Hindlimb muscle (tissue), 1 donor: ENCODE measurements at regions not wholly inside any gene's neighbourhood (a gene's known extent, or its start where the extent isn't known, plus 50 kb on each side); places are given as distances from the start of the nearest gene placed in this dataset.
"Not testable (repeated sequence)": the region's sequence is repeated elsewhere in the genome, so short reads cannot be mapped to it uniquely, and the experiment has no call there.

Experiments
- DNase-seq: peaks from one replicate; pipeline ENCODE4 v3.0.0-alpha.2; 2013

DNA sequence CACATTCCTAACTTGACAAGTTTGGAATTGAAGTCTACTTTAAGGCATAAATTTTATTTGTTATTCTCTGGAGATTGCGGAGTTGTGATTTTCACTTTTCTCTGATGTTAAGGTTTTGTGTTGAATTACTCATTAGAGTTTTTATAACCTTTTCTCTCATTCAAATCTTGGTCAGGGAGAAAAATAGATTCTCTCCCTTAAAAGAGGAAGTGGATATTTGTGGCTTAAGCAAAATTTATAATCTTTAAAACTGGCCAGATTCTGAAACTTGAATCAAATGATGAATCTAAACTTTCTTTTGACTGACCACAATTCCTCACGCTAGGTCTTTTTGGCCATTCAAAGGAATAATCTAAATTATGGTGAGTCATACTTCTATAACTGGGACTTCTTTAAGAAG is 361.4 kb downstream of the TEX13C start:
- no peak for DNase-seq

DNA sequence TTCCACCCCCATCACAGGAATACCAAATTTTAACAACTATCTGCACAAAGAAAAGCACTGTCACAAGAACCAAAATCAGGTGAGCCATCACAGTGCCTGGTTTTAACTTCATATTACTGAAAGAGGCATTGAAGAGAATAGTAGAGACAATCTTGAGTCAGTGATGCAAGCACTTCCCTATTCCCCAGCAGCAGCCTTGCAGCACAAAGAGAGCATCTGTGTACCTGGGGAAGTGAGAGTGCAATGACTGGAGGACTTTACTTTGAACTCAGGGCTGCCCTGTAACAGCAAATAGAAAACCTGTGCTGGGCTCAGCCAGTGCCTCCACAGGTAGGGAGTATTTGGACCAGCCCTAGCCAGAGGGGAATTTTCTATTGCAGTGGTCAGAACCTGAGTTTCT is 361.8 kb downstream of the TEX13C start:
- no peak for DNase-seq

DNA sequence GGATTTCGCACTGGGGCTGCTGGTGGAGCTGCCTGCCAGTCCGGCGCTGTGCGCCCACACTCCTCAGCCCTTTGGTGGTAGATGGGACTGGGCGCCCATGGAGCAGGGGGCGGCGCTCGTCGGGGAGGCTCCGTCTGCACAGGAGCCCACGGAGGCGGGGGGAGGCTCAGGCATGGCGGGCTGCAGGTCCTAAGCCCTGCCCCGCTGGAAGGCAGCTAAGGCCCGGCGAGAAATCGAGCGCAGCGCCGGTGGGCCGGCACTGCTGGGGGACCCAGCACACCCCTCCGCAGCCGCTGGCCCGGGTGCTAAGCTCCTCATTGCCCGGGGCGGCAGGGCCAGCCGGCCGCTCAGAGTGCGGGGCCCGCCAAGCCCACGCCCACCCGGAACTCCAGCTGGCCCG is 370.9 kb downstream of the TEX13C start:
- DNase-seq, result not testable (repeated sequence)

DNA sequence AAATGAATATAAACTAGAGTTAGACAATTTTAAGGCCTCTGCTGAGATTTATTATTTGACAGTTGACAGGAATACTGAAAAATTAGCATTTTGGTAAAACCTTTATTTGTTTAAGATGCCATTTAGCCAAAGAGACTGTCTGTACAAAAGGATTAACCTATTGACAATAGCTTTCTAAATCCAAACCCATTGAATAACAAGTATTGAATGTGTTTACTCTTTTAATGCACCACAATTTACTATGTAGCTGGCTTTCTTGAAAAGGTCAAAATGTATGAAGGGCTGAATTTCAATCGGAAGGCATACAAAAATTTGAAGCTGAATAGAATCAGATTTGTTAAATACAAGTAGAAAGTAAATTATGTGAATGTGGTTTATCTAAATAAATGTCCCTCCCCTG is 374.5 kb downstream of the TEX13C start:
- DNase-seq, result no peak

DNA sequence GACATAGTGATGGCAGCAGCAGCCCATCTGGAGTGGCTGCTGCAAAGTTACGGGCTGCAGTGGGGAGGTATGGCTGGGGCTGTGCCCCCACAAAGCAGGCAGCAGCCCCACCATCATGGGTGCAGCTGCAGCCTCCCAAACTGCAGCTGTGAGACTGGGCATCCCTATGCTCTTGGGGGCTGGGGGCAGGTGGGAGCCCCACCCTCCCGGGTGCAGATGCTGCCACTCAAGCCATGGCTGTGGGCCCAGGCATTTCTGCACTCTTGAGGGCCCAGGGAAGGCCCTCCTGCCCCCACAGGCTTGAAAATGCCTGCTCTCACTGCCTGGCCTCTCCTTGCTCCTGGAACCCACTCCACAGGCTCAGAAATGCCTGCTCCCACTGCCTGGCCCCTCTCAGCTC is 389.4 kb downstream of the TEX13C start:
- DNase-seq, result no peak

DNA sequence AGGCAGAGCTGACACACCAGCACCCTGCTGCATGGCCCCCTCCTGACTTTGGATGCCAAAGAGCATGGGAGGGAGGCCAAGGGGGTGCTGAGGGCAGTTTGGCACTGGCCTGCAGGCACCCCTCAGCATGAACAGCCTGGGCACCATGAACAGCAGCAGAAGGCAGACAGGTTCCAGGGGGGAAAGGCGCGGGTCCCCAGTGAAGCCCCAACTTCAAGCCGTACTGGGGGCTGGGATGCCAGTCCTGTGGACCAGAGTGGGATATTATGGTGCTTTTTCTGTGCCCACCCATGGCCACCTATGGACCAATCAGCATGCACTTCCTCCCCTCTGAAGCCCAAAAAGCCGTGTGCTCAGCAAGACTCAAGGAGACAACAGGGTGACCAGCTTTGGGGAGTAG is 389.9 kb downstream of the TEX13C start:
- DNase-seq, result no peak

DNA sequence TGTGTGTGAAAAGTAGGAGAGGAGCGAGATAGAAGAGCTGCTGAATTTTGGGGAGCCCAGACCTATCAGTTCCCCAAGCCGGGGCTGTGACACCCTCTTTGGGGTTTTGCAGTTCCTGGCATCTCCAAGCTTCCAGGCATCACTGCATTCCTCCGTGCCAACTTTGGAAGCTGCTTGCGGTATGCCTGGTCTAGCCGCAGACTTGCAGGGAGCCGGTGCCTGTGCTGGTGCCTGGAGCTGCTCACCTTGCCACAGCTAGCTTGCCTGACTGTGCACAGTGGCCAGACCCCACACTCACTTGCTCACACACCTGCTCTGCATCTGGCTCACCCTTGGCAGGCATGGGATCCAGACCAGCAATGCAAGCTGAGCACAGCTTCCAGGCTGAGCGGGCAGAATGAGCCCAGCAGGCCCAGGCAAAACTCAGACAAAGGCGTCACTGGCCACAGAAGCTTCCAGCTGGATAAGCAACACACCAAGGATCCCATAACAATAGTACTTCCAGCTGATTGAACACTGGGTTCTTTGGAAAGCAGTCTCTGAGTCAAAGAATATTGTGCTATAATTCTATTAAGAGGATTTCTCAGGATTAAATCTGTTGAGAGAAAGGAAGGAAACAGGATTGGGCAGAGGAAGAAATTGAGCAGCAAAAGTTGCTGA is 390.9 kb downstream of the TEX13C start:
- DNase-seq, result no peak

DNA sequence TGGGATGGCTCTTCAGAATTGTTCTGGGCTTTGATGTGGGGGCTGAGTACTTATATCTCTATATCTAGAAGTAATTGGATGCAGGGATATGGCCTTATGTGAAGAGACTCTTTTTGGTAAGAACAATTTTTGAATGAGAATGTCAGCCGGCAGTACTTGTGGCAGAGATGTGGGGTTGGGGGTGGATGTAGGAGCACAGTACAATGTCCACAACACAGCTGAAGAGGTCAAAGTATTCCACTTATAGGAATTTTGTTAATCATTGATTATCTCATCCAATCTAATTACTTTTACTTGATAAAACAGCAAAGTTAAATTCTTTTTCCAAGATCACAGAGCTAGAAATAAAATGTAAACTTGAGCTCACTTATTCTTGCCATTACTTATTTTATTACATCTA is 391.4 kb downstream of the TEX13C start:
- DNase-seq, result no peak

DNA sequence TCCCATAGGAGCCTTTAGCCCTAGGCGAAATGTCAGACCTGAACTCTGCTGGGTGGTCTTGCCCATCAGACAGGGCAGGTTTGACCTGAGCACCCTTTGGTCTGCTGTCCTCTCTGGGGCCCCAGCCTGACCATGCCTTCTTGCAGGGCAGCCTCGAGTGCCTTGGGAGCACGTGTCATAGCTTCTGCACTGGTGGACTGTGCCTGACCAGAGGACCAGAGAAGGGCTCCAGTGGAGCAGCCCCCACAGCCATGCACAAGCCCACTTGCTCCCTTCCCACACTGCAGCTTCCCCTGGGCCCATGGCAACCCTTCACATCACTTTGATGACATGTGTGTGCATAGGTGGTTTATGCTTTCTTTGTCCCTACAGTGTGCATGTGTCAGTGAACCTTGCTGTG is 394.0 kb downstream of the TEX13C start:
- no peak for DNase-seq

DNA sequence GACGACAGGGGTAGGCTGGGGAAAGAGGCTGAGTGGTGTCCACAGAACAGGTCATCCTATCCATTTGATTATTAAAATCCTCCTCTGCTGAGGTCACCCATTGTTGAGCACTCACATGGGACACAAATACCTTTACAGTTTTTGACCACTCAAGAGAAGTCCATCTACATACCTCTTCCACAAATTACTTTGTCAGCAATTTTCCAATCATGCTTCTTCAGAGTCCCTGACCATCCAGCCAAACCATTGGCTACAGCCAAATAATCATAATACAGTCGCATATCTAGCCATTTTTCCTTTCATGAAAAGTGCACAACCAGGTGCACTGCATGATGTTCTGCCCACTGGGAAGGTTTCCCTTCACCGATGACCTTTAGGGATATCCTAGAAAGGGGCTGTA is 407.4 kb downstream of the TEX13C start:
- no peak for DNase-seq

DNA sequence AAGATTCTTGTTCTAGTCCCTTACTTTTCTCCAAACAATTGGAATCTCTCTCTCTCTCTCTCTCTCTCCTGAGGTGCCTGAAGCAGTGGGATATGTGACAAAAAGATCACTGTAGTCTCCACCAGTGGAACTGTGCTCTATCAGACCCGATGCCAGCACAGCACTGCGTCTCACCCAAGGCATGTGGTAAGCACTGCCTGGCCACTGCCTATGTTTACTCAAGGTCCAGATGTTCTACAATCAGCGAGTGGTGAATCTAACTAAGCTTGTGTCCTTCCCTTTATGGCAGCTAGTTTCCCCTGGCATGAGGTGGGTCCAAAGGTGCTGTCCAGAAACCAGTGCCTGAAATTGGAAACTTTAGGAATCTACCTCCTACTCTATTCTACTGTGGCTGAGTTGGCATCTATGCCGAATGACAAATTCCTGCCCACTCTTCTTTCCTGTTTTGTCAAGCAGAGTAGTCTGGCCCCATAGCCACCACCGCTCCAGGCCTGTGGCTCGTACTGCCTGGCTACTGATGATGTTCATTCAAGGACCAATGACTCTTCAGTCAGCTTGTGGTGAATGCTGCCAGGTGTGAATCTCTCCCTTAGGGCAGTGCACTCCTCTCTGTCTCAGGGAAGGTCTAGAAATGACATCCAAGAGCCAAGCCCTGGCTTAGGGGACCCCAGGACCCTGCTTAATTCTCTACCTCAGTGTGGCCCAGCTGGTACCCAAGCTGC is 416.5 kb downstream of the TEX13C start:
- DNase-seq, result no peak

DNA sequence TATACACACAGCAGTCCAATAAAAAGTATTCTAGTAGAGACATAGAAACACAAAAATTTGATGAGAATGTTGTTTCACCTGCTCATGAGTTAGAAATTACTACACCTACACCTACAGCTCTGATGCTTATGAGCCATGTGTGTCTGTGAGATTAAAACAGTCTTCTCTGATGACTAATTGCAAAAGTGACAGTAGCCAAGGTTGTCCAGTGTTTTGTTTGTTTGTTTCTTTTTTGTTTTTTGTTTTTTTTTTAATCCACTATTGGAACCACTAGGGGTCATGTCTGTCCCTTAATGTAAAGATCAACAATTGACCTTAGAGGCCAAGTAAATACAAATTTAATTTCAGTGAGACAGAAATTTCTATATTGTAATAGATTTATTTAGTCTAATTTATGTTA is 423.1 kb downstream of the TEX13C start:
- no peak for DNase-seq

DNA sequence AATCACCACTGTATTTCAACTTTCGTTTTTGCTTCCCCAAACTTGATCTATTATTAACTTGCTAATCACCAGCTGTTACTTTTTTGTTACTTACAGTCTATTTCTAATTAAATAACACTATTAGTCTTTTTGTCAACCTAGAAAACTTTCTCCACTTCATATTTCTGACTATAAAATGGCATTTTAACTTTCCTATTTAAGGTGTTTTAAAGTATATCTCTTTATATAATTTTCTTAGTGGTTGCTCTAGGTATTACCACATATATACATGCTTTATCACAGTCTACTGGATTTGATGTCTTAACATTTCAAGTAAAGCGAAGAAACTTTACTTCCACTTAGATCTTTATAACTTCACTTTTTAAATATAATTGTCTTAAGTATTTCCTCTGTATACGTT is 421.2 kb downstream of the DCAF12L2 start:
- DNase-seq, result no peak

DNA sequence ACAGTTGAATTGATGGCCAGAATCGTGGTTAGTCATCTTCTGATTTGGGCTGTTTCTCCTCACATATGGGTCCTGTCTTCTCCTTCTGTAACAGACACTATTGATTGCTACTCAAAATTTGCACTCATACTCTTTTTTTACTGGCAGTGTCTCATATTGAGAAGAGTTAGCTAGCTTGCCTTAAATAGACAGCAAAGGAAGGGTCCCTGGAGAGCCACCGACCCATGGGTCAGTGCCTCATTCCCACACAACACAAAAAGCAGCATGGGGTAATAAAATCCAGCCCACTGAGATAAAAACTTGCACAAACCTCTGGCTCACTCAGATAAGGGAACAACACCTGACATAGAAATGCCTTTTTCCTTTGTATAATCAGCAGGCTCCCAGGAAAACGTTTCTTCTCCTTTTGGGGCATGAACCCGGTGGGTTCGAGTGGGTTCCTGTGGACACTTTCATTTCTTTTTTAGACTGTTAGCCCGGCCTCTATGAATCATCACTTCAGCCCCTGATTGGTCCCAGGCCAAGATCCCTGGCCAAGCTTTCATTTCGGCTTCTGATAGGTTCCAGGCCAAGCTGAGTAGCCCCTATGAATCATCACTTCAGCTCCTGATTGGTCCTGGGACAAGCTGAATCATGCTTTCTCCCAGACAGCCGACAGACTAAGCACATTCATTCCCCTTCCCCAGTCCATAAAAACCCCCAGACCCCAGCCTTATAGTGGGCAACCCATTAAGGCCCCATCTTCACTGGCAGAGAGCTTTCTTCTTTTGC is 408.1 kb downstream of the DCAF12L2 start:
- no peak for DNase-seq

DNA sequence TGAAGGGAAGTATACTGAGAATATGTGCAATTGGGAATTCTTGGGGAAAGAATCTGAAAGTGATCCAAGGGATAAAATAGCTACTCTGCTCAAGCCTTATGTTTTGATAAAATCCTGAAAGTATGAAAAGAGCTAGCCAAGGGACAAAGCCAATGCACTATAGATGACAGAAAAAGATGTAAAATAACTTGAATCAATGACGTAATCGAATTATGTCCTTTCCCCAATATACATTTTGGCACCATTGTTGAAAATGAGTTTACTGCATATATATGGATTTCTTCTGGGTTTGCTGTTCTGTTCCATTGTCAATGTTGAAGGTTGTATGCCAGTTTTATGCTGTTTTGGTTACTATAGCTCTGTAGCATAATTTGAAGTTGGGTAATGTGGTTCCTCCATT is 407.3 kb downstream of the DCAF12L2 start:
- no peak for DNase-seq

DNA sequence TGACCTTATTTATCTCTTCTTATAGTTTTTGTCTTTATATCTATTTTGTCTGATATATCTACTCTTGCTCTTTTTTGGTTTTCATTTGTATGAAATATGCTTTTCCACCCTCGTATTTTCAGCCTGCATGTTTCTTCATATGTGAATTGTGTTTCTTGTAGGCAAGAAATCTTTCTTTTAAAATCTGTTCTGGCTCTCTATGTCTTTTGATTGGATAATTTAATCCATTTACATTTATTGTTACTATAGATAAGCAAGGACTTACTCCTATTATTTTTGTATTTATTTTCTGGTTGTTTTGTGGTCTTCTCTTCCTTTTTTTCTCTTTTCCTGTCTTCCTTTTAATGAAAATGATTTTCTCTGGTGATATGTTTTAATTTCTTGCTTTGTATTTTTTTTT is 403.1 kb downstream of the DCAF12L2 start:
- DNase-seq, result no peak

DNA sequence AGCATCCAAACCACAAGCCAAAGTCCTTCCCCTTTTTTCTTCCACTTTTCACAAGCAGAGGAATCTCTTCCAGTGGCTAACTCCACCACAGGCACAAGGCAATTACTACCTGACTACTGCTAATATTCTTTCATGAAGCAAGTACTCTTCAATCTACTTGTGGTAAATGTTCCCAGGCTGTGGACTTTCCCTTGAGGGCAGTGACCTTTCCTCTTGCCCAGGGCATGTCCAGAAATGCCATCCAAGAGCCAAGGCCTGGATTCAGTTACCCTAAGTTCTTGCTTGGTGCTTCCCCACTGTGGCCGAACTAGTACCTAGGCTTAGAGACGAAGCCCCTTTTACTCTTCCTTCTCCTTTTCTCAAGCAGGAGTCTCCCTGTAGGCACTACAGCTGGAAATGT is 400.7 kb downstream of the DCAF12L2 start:
- DNase-seq, result no peak

DNA sequence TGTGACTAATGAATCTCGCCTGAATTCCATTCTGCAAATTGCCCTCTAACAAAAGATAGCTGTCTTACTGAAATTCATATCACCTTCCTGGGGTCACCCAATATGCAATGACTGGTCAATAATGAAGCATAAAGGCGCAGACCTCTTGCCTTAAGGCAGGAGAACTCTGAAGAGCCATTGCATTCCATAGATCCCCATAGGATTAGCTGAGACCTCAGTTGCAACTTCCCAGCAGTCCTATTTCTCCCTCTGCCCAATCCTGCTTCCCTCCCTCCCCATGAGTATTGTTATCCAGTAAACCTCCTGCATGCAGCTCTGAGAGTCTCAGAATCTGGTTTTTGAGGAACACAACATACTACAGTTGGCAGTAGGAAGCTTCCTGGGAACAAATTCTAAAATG is 396.5 kb downstream of the DCAF12L2 start:
- DNase-seq, result no peak

DNA sequence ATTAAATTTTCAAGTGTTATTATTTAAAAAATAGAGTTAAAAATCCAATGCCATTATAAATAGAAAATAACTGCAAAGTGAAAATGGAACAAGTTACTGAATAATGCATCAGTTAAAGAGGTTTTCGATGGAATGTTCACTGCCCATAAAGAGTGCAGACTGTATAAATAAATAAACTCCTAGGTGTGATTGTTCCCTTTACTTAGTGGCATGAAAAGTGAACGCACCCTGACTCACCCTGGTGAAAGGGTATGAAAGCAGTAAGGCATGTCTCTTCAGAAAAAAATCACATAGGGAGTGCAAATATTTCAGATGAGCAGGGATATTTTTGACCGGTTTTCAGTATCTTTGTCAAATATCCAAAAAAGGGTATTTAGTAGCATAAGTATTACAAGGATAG is 387.8 kb downstream of the DCAF12L2 start:
- DNase-seq, result no peak

DNA sequence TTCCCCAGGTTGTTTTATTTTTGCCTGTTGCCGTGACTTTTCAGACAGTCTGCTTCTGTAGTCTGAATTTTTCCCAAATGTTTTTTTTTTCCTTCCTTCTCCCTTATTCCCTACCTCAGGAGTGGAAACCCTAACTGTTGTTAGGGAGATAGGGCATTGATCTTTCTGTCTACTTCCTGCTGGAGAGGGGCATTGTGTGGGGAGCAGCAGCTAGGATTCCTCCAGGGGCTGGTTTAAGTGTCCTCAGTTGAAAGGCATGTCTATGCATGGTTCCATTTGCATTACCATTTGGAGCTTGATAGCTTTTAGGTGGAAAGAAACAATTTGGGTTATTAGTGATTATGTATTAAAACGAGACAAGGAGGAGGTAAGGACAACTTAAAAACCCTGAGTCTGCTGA is 383.9 kb downstream of the DCAF12L2 start:
- DNase-seq, result no peak

DNA sequence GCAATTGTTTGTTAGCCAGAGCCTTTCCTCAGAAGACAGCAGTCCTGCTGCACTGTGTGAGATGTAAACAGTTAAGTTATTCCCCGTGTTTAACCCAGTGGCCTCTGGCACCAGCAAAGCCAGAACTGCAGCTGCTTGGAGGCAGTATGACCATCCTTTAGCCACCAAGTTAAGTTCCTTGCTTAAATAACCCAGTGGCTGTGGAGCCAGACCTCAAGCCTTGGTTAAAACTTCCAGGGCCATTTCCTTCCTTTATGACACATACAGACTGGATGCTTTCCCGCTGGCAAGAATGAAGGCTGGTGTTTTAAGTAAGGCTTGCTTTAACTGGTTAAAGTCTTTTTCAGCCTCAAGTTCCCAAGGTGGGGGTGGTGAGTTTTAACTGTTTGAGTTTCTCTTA is 379.8 kb downstream of the DCAF12L2 start:
- peak; percentile 29 for DNase-seq

DNA sequence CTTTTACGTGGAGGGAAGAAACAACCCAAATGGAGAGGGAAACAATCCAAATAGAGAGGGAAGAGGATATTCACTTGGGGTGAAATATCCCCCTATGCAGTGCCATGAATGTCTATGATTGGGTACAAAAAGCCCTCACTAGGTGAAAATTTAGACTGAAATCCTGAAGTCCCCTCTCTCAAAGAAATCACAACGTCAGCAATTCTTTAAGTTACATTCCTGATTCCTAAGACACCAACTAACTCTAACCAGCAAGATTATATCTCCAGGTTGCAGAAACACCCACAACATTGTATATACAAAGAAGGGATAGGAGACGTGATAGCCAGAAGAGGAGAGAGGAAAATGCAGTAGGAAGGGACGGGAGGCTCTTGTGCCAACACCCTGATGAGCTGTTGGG is 374.3 kb downstream of the DCAF12L2 start:
- DNase-seq, result no peak

DNA sequence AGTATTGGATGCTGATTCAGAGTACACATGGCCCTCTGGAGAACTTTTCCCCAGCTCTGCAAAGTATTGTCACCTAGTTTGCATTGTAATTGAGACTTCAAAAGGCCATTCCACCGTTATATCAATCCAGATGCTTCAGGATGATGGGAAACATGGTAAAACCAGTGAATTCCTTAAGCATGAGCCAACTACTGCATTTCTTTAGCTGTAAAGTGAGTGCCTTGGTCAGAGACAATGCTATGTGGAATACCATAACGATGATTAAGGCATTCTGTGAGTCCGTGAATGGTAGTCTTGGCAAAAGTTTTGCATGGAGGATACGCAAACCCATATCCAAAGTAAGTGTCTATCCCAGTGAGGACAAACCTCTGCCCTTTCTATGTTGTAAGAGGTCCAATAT is 355.2 kb downstream of the DCAF12L2 start:
- DNase-seq, result no peak

DNA sequence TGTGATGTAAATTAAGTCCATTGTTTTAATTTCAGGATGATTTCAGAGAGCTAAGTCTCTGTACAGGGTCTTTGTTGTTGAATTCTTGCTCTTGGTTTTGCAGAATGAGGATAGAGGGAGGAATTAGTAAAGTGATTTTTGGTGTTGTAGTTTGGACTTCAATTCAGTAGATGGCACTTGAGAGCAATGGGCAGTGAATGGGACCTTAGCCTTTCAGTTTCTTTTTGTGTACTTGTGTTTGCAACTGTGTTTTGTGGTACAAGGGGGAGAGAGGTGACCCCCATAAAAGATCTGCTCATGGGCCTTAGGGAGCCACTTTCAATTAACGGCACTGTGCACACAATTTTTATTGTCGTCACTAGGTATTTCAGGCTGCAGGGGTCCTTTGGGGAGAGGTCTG is 340.0 kb downstream of the DCAF12L2 start:
- DNase-seq, result no peak
